ENCODE measurements at regions not wholly inside any gene's neighbourhood (a gene's known extent, or its start where the extent isn't known, plus 50 kb on each side); places are given as distances from the start of the nearest gene placed in this dataset.

DNA sequence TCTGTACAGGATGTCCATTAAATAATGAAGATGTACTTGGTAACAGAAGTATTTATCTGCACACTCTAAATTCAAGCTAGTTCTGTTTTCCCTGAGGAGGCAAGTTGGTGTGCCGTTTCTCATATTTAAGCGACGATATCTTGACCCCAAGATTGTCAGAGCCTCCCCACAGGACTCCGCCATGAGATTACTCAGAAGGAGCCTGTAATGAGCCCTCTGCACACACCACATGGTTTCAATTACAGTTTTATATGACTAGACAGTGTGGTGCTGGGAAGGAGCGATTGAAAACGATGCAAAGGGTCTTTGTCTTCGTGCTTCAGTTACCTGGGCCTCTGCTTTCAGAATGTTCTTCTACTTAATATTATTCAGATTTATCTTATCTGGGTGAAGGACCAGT, 840.4 kb upstream of the WWC1 start:
- intact Hi-C loops (cut with micrococcal nuclease; ENCODE audit: unreplicated experiment) = no loop called here
- no TSS peak for BruUV-seq (replicated peaks)

More for the DNA sequence above, 840.4 kb upstream of the WWC1 start:
- no peaks in the 10 kb centered on the region for H4K20me1 ChIP-seq (ENCODE audit: insufficient read depth, low read length)
- in situ Hi-C loops (cut with HindIII; ENCODE audit: extremely low pct_ligation_motif_present, low pct_unique_long_range_greater_than_20kb) = no loop called here
- ChIA-PET POLR2A (no interaction called here), CTCF (ENCODE audit: low intra/inter-chr PET ratio, low total read pairs) (no interaction called here)
- H3K36me3 ChIP-seq (replicated peaks in 1 of 2; ENCODE audit: control insufficient read depth in 1 of 2, insufficient read depth in 2 of 2, low read length in 2 of 2) = no peaks in the 10 kb centered on the region
- FAIRE-seq (no peak), ATAC-seq (no peak), DNase-seq (ENCODE audit: low spot score) (no peak)
- H3K4me1 ChIP-seq (ENCODE audit: insufficient read depth, low read length) = no peaks in the 10 kb centered on the region
- no peak overlapping the region for H3K27ac ChIP-seq (ENCODE audit: extremely low read length, insufficient read depth, low read length)
- no peaks in the 10 kb centered on the region for H3K27me3 ChIP-seq (ENCODE audit: control insufficient read depth in 1 of 2, insufficient read depth in 2 of 2, low read length in 2 of 2)
- no peak for TF ChIP-seq NR2F2 (IDR thresholded peaks at IDR 0.05; ENCODE audit: borderline replicate concordance, low read depth)
- no peak for TF ChIP-seq ZNF33B (CRISPR knock-in tag; IDR thresholded peaks at IDR 0.05)
- TF ChIP-seq SAP130 (CRISPR knock-in tag; IDR thresholded peaks at IDR 0.05; ENCODE audit: low read depth) = no peak
- no peak for TF ChIP-seq EZH2 (conservative IDR thresholded peaks at IDR 0.05; ENCODE audit: low read depth, low read length)
- TF ChIP-seq ASH2L (IDR thresholded peaks at IDR 0.05; ENCODE audit: insufficient read length, low read depth, low read length) = no peak
- TF ChIP-seq RFXAP (CRISPR knock-in tag; IDR thresholded peaks at IDR 0.05; ENCODE audit: borderline replicate concordance) = no peak
- no peak for TF ChIP-seq ZBTB7A (CRISPR knock-in tag; IDR thresholded peaks at IDR 0.05)
- TF ChIP-seq KLF15 (CRISPR knock-in tag; IDR thresholded peaks at IDR 0.05; ENCODE audit: borderline replicate concordance) = no peak
- no peak for TF ChIP-seq NFE2L2 (IDR thresholded peaks at IDR 0.05; ENCODE audit: low read length)
- TF ChIP-seq, protein P1, sequence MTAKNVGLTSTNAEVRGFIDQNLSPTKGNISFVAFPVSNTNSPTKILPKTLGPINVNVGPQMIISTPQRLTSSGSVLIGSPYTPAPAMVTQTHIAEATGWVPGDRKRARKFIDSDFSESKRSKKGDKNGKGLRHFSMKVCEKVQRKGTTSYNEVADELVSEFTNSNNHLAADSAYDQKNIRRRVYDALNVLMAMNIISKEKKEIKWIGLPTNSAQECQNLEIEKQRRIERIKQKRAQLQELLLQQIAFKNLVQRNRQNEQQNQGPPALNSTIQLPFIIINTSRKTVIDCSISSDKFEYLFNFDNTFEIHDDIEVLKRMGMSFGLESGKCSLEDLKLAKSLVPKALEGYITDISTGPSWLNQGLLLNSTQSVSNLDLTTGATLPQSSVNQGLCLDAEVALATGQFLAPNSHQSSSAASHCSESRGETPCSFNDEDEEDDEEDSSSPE (CRISPR knock-in tag; IDR thresholded peaks at IDR 0.05) = no peak
- no peak for TF ChIP-seq ZNF136 (CRISPR knock-in tag; IDR thresholded peaks at IDR 0.05; ENCODE audit: low read depth)
- TF ChIP-seq MED13 (CRISPR knock-in tag; IDR thresholded peaks at IDR 0.05) = no peak
- TF ChIP-seq ZNF547 (CRISPR knock-in tag; IDR thresholded peaks at IDR 0.05) = no peak
- TF ChIP-seq ZNF781 (CRISPR knock-in tag; IDR thresholded peaks at IDR 0.05; ENCODE audit: borderline replicate concordance, not compliant biosample characterization) = no peak
- TF ChIP-seq, protein P2, sequence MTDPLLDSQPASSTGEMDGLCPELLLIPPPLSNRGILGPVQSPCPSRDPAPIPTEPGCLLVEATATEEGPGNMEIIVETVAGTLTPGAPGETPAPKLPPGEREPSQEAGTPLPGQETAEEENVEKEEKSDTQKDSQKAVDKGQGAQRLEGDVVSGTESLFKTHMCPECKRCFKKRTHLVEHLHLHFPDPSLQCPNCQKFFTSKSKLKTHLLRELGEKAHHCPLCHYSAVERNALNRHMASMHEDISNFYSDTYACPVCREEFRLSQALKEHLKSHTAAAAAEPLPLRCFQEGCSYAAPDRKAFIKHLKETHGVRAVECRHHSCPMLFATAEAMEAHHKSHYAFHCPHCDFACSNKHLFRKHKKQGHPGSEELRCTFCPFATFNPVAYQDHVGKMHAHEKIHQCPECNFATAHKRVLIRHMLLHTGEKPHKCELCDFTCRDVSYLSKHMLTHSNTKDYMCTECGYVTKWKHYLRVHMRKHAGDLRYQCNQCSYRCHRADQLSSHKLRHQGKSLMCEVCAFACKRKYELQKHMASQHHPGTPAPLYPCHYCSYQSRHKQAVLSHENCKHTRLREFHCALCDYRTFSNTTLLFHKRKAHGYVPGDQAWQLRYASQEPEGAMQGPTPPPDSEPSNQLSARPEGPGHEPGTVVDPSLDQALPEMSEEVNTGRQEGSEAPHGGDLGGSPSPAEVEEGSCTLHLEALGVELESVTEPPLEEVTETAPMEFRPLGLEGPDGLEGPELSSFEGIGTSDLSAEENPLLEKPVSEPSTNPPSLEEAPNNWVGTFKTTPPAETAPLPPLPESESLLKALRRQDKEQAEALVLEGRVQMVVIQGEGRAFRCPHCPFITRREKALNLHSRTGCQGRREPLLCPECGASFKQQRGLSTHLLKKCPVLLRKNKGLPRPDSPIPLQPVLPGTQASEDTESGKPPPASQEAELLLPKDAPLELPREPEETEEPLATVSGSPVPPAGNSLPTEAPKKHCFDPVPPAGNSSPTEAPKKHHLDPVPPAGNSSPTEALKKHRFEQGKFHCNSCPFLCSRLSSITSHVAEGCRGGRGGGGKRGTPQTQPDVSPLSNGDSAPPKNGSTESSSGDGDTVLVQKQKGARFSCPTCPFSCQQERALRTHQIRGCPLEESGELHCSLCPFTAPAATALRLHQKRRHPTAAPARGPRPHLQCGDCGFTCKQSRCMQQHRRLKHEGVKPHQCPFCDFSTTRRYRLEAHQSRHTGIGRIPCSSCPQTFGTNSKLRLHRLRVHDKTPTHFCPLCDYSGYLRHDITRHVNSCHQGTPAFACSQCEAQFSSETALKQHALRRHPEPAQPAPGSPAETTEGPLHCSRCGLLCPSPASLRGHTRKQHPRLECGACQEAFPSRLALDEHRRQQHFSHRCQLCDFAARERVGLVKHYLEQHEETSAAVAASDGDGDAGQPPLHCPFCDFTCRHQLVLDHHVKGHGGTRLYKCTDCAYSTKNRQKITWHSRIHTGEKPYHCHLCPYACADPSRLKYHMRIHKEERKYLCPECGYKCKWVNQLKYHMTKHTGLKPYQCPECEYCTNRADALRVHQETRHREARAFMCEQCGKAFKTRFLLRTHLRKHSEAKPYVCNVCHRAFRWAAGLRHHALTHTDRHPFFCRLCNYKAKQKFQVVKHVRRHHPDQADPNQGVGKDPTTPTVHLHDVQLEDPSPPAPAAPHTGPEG (CRISPR knock-in tag; IDR thresholded peaks at IDR 0.05) = no peak
- WGBS (ENCODE audit: low lambda C conversion rate) = 28% methylated on average over 7 of the region's 7 CpGs
- no peak overlapping the region for H3K4me2 ChIP-seq (ENCODE audit: low read depth, low read length)
- no peak overlapping the region for H2AFZ ChIP-seq (ENCODE audit: low read length)
- H3K9me3 ChIP-seq (ENCODE audit: low read length) = no peaks in the 10 kb centered on the region
- no peak overlapping the region for H3K4me3 ChIP-seq (replicated peaks in 1 of 3; ENCODE audit: insufficient read depth in 1 of 3, low read depth in 2 of 3, low read length in 3 of 3)
- H3K79me2 ChIP-seq (ENCODE audit: insufficient read depth, low read length) = no peaks in the 10 kb centered on the region
- no peak overlapping the region for H3K9ac ChIP-seq (ENCODE audit: insufficient read depth, low read depth, low read length)
